Breast epithelium (tissue), 3 donors: ENCODE measurements at regions not wholly inside any gene's neighbourhood (a gene's known extent, or its start where the extent isn't known, plus 50 kb on each side); places are given as distances from the start of the nearest gene placed in this dataset.

ENCODE experiments used
- POLR2A ChIP-seq: fragments of 450-650 bp; IDR thresholded peaks from one replicate; pipeline ENCODE4 v1.6.1; 2016; ENCODE audit warnings: antibody characterized with exemption, mild to moderate bottlenecking, moderate library complexity
- TF ChIP-seq, protein P1 (sequence below), 3 donors: fragments of 450-650 bp; IDR thresholded peaks; one replicate each; pipeline ENCODE4 v1.5.1; 2016 to 2017; ENCODE audit warnings: antibody characterized with exemption in 3 of 3, mild to moderate bottlenecking in 3 of 3, moderate library complexity in 3 of 3

DNA sequence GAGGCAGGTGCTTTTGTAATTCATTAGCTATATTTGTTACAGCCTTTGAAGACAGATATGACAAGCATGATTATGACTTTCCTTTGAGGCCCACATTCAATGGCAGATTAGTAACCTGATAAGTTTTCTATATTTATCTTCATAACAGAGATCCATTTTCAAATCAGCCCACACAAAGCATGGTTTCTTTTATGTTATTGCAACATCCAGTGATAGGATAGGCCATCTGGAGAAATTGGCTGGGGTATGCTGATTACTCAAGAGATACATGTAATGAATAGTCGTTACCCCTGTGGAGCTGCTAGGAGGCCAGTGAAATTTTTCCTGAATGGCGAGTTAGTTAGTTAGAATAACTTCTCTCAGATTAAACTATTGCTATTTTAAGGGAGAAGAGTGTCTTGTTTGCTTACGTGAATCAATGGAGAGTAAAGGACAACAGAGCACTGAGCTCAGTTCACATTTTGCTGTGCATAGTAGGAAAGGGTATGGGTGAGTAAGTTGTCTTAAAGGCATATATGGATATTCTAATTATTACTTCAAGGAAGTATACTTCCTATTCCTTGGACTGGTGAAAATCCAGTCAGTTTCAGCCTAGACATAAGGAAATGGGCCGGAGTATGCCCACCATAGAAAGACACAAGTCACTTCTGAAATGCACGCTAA, 79.2 kb upstream of the DKK2 start:
- no peak for TF ChIP-seq POLR2A
- TF ChIP-seq, protein P1, sequence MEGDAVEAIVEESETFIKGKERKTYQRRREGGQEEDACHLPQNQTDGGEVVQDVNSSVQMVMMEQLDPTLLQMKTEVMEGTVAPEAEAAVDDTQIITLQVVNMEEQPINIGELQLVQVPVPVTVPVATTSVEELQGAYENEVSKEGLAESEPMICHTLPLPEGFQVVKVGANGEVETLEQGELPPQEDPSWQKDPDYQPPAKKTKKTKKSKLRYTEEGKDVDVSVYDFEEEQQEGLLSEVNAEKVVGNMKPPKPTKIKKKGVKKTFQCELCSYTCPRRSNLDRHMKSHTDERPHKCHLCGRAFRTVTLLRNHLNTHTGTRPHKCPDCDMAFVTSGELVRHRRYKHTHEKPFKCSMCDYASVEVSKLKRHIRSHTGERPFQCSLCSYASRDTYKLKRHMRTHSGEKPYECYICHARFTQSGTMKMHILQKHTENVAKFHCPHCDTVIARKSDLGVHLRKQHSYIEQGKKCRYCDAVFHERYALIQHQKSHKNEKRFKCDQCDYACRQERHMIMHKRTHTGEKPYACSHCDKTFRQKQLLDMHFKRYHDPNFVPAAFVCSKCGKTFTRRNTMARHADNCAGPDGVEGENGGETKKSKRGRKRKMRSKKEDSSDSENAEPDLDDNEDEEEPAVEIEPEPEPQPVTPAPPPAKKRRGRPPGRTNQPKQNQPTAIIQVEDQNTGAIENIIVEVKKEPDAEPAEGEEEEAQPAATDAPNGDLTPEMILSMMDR (IDR thresholded peaks at IDR 0.05): no peak
